ENCODE measurements at regions not wholly inside any gene's neighbourhood (a gene's known extent, or its start where the extent isn't known, plus 50 kb on each side); places are given as distances from the start of the nearest gene placed in this dataset.
A peak's percentile ranks its signal among the peaks of the same experiment; 100 is the strongest.

- DNase-seq (ENCODE audit: low read depth), result no peak
- no peak overlapping the region for H3K4me3 ChIP-seq (ENCODE audit: low read depth, low read length)
- TF ChIP-seq, protein P1, sequence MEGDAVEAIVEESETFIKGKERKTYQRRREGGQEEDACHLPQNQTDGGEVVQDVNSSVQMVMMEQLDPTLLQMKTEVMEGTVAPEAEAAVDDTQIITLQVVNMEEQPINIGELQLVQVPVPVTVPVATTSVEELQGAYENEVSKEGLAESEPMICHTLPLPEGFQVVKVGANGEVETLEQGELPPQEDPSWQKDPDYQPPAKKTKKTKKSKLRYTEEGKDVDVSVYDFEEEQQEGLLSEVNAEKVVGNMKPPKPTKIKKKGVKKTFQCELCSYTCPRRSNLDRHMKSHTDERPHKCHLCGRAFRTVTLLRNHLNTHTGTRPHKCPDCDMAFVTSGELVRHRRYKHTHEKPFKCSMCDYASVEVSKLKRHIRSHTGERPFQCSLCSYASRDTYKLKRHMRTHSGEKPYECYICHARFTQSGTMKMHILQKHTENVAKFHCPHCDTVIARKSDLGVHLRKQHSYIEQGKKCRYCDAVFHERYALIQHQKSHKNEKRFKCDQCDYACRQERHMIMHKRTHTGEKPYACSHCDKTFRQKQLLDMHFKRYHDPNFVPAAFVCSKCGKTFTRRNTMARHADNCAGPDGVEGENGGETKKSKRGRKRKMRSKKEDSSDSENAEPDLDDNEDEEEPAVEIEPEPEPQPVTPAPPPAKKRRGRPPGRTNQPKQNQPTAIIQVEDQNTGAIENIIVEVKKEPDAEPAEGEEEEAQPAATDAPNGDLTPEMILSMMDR (IDR thresholded peaks at IDR 0.05; ENCODE audit: insufficient read depth, low read length), result no peak
These were observed 58.7 kb downstream of the OTOL1 start for GRCh38 chr3:161555320-161555719.

DNA sequence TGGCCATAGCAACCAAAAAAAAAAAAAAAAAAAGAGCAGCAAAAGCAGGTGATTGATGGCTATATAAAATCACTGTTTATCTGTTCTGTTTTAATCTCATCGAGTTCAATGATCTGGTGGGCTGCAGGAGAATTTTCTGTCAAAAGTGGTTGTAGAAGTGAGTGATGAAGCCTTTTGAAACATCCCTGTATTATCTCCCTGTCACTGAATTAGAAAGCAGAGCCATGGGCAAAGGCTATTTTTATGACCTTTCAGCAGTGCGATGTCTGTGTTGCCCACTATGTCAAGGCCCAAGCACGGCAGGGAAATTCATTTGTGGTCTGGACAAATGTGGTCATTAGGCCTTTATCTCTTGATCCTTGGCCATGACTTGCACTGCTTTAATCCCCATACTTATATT, 59.9 kb downstream of the OTOL1 start:
- TF ChIP-seq, protein P1 (IDR thresholded peaks at IDR 0.05; ENCODE audit: insufficient read depth, low read length), result no peak
- no peak for DNase-seq (ENCODE audit: low read depth)

DNA sequence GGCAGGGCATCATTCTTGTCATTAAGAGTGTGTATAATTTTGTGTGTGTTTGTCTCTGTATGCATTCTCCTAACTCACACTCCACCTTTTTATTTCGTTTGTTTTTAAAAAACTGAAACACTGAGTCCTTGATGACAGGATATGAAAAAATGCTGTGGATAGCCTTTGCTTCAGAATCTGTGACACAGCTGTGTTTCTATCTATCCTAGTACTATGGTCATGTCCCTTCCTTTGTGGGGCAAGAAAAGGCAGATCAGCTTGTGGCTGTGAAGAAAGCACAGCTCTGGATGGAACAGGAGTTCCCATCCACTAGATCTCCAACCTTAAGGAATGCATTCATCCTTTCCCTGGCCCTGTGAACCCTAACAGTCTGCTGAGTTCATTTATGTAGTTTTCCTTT, 60.3 kb downstream of the OTOL1 start:
- H3K4me3 ChIP-seq (ENCODE audit: low read depth, low read length), result no peak overlapping the region
- DNase-seq (ENCODE audit: low read depth), result no peak
- TF ChIP-seq, protein P1 (IDR thresholded peaks at IDR 0.05; ENCODE audit: insufficient read depth, low read length), result no peak

More for the DNA sequence above, 59.9 kb downstream of the OTOL1 start:
- no peak overlapping the region for H3K4me3 ChIP-seq (ENCODE audit: low read depth, low read length)

GRCh38 chr3:161557445-161558150, 61.0 kb downstream of the OTOL1 start:
- DNase-seq (ENCODE audit: low read depth), result no peak
- H3K4me3 ChIP-seq (ENCODE audit: low read depth, low read length), result no peak overlapping the region
- TF ChIP-seq, protein P1 (IDR thresholded peaks at IDR 0.05; ENCODE audit: insufficient read depth, low read length), result no peak

- H3K4me3 ChIP-seq (ENCODE audit: low read depth, low read length), result no peak overlapping the region
- no peak for DNase-seq (ENCODE audit: low read depth)
- TF ChIP-seq, protein P1 (IDR thresholded peaks at IDR 0.05; ENCODE audit: insufficient read depth, low read length), result no peak
These were observed 61.6 kb downstream of the OTOL1 start for GRCh38 chr3:161558236-161558635.

DNA sequence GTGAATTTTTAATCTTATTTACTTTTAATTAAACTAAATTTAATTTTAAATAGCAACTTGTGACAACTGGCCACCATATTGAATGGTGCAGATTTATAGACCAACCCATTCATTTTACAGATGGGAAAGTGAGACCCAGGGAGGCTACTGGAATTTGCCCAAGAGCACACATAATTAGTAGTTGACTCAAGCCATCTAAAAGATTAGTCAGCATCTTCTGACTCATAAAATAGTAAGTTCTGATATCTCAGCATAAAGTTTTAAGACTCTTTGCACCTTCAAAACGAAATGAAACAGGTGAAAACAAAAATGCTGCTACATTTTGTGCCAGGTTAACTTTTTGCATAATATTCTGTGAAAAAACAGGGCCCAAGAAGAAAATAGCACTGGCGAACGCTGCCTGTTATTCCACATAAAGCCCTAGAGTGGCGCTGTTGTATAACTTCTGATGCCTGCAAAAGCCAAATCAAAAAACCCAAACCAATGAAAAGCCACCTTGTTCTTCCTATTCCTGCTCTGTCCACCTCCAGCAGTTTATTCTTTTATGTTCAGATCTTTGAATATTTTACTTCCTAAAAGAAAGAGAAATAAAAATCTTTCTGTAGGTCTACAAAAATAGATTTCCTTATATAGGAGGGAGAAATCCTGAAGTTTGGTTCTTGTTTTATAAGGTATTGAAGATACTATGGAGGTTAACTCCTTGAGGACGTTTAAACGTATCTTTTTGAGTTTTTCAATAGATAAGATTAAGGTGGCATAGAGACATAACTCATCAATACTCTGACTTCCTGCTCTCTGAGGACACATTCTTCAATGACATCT, 62.8 kb downstream of the OTOL1 start:
- H3K4me3 ChIP-seq (ENCODE audit: low read depth, low read length), result no peak overlapping the region
- TF ChIP-seq, protein P1 (IDR thresholded peaks at IDR 0.05; ENCODE audit: insufficient read depth, low read length), result peak; percentile 70
- DNase-seq (ENCODE audit: low read depth), result peak; percentile 36

Measured in fibroblast of the aortic adventitia (primary cell).